ENCODE measurements at regions not wholly inside any gene's neighbourhood (a gene's known extent, or its start where the extent isn't known, plus 50 kb on each side); places are given as distances from the start of the nearest gene placed in this dataset.

GRCh38 chr2:8379128-8379527, 302.7 kb upstream of the ID2 start:
- DNase-seq = no peak
- Histone ChIP-seq H3K4me1 (no peaks in the 10 kb centered on the region), H3K36me3 (no peaks in the 10 kb centered on the region), H3K9me3 (no peaks in the 10 kb centered on the region), H3K4me3 (no peak overlapping the region), H3K27me3 (no peaks in the 10 kb centered on the region), H3K27ac (no peak overlapping the region)
- TF ChIP-seq CTCF (IDR thresholded peaks at IDR 0.05) (no peak), POLR2AphosphoS5 (IDR thresholded peaks at IDR 0.05) (no peak), EP300 (IDR thresholded peaks at IDR 0.05) (no peak), POLR2A (IDR thresholded peaks at IDR 0.05) (no peak)
- intact Hi-C loops (cut with DNase I; ENCODE audit: low total_unique reads) = no loop called here
- WGBS, 5 donors = 86 to 94% (median 91%) methylated on average over 8 of the region's 8 CpGs

GRCh38 chr2:8379549-8379948, 302.3 kb upstream of the ID2 start:
- no peak overlapping the region for H3K4me3 ChIP-seq
- H3K27ac ChIP-seq = peak overlapping the region in 2 of 5 donors; percentile 18 to 21
- no peaks in the 10 kb centered on the region for H3K36me3 ChIP-seq
- no peak for DNase-seq
- TF ChIP-seq POLR2AphosphoS5 (IDR thresholded peaks at IDR 0.05) = no peak
- TF ChIP-seq CTCF (IDR thresholded peaks at IDR 0.05) = no peak
- no peak for TF ChIP-seq EP300 (IDR thresholded peaks at IDR 0.05)
- TF ChIP-seq POLR2A (IDR thresholded peaks at IDR 0.05) = no peak
- H3K27me3 ChIP-seq = no peaks in the 10 kb centered on the region
- intact Hi-C loops (cut with DNase I; ENCODE audit: low total_unique reads) = no loop called here
- no peaks in the 10 kb centered on the region for H3K4me1 ChIP-seq
- no peaks in the 10 kb centered on the region for H3K9me3 ChIP-seq
- 83 to 87% (median 85%) methylated on average over 4 of the region's 4 CpGs for WGBS, 5 donors

GRCh38 chr2:8380026-8380425, 301.8 kb upstream of the ID2 start:
- Histone ChIP-seq H3K4me3 (no peak overlapping the region), H3K27me3 (no peaks in the 10 kb centered on the region), H3K36me3 (no peaks in the 10 kb centered on the region), H3K9me3 (no peaks in the 10 kb centered on the region), H3K27ac (peak overlapping the region in 2 of 5 donors; percentile 18 to 21), H3K4me1 (no peaks in the 10 kb centered on the region)
- WGBS, 5 donors = 58 to 84% (median 76%) methylated on average over 6 of the region's 6 CpGs
- TF ChIP-seq POLR2AphosphoS5 (IDR thresholded peaks at IDR 0.05) (peak in 1 of 3 donors; percentile 7), POLR2A (IDR thresholded peaks at IDR 0.05) (no peak), CTCF (IDR thresholded peaks at IDR 0.05) (no peak), EP300 (IDR thresholded peaks at IDR 0.05) (no peak)
- intact Hi-C loops (cut with DNase I; ENCODE audit: low total_unique reads) = no loop called here
- DNase-seq = peak in 1 of 2 donors; percentile 63

GRCh38 chr2:8380566-8380965, 301.3 kb upstream of the ID2 start:
- DNase-seq = no peak
- Histone ChIP-seq H3K27me3 (no peaks in the 10 kb centered on the region), H3K36me3 (no peaks in the 10 kb centered on the region), H3K9me3 (no peaks in the 10 kb centered on the region), H3K27ac (peak overlapping the region in 1 of 5 donors; percentile 18), H3K4me1 (no peaks in the 10 kb centered on the region), H3K4me3 (no peak overlapping the region)
- intact Hi-C loops (cut with DNase I; ENCODE audit: low total_unique reads) = no loop called here
- WGBS, 5 donors = 71 to 86% (median 79%) methylated on average over 3 of the region's 3 CpGs
- no peak for TF ChIP-seq POLR2AphosphoS5 (IDR thresholded peaks at IDR 0.05)
- no peak for TF ChIP-seq CTCF (IDR thresholded peaks at IDR 0.05)
- TF ChIP-seq POLR2A (IDR thresholded peaks at IDR 0.05) = no peak
- TF ChIP-seq EP300 (IDR thresholded peaks at IDR 0.05) = no peak
